ENCODE measurements at regions not wholly inside any gene's neighbourhood (a gene's known extent, or its start where the extent isn't known, plus 50 kb on each side); places are given as distances from the start of the nearest gene placed in this dataset.

- POLR2A ChIA-PET = no interaction called here
- Histone ChIP-seq H3K79me2 (ENCODE audit: insufficient read depth, low read length) (no peaks in the 10 kb centered on the region), H3K27me3 (ENCODE audit: insufficient read depth, low read length) (no peaks in the 10 kb centered on the region), H3K36me3 (ENCODE audit: control insufficient read depth in 1 of 2, insufficient read depth in 2 of 2, low read length in 2 of 2) (no peaks in the 10 kb centered on the region), H3K4me3 (replicated peaks in 1 of 2; ENCODE audit: low read depth in 1 of 2, low read length in 2 of 2) (no peak overlapping the region), H3K9me3 (ENCODE audit: control insufficient read depth in 1 of 2, insufficient read depth in 1 of 2, low read depth in 1 of 2, low read length in 2 of 2) (no peaks in the 10 kb centered on the region), H4K20me1 (ENCODE audit: insufficient read depth) (no peaks in the 10 kb centered on the region), H2AFZ (ENCODE audit: low read depth, low read length, poor library complexity, severe bottlenecking) (no peak overlapping the region), H3K9me2 (ENCODE audit: insufficient read depth) (no peaks in the 10 kb centered on the region), H3K4me1 (ENCODE audit: control insufficient read depth in 1 of 2, insufficient read depth in 2 of 2, low read length in 2 of 2) (peaks cover 0 to 10% of the 10 kb centered on the region in 2 experiments; a peak in 1 of 4 replicates), H3K4me2 (ENCODE audit: low read length) (no peak overlapping the region), H3K9ac (ENCODE audit: low read length) (no peak overlapping the region), H3K27ac (ENCODE audit: low read depth, low read length) (no peak overlapping the region)
- RAD21 ChIA-PET (ENCODE audit: low non-redundant PET in 1 of 2, low total read pairs in 2 of 2, uncharacterized antibody in 2 of 2, unreplicated experiment in 2 of 2) = no interaction called here
- CTCF ChIA-PET = no interaction called here
- intact Hi-C loops (cut with micrococcal nuclease) = no loop called here
- ATAC-seq (no peak), DNase-seq (ENCODE audit: low read depth, low spot score) (no peak)
- no TSS peak for BruUV-seq (replicated peaks)
- TF ChIP-seq POLR2AphosphoS5 (IDR thresholded peaks at IDR 0.05; ENCODE audit: low read depth, low read length) = no peak
These were observed 50.3 kb downstream of the PTGR3 start for GRCh38 chr18:75158465-75159237.

DNA sequence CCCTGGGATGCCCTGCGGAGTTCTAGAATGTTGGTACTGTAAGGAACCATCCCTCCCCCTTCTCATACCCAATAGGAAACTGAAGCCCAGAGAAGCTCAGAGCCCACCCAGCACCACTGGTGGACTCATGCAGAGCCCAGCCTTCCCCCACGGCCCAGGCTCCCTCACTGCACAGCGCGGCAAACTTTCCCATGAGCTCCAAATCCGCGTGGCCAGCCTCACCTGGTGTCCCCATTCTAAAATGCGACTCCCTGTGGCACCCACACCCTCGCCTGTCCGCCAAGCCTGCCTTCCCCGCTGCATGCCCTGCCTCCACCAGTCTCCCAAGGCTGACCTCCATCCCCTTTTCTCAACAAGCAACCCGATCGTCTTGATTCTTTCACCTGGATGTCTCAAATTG lies 51.1 kb downstream of the PTGR3 start:
- intact Hi-C loops (cut with micrococcal nuclease) = no loop called here
- no TSS peak for BruUV-seq (replicated peaks)
- no peak for DNase-seq (ENCODE audit: low read depth, low spot score)
- RAD21 ChIA-PET (ENCODE audit: low non-redundant PET in 1 of 2, low total read pairs in 2 of 2, uncharacterized antibody in 2 of 2, unreplicated experiment in 2 of 2) = no interaction called here
- H3K9me2 ChIP-seq (ENCODE audit: insufficient read depth) = no peaks in the 10 kb centered on the region
- H2AFZ ChIP-seq (ENCODE audit: low read depth, low read length, poor library complexity, severe bottlenecking) = no peak overlapping the region
- H3K9me3 ChIP-seq (ENCODE audit: control insufficient read depth in 1 of 2, insufficient read depth in 1 of 2, low read depth in 1 of 2, low read length in 2 of 2) = no peaks in the 10 kb centered on the region
- H3K4me1 ChIP-seq (ENCODE audit: control insufficient read depth in 1 of 2, insufficient read depth in 2 of 2, low read length in 2 of 2) = peaks cover 0 to 10% of the 10 kb centered on the region in 2 experiments; a peak in 1 of 4 replicates
- no peak overlapping the region for H3K27ac ChIP-seq (ENCODE audit: low read depth, low read length)
- H3K27me3 ChIP-seq (ENCODE audit: insufficient read depth, low read length) = no peaks in the 10 kb centered on the region
- H3K4me3 ChIP-seq (replicated peaks in 1 of 2; ENCODE audit: low read depth in 1 of 2, low read length in 2 of 2) = no peak overlapping the region
- ATAC-seq = no peak
- no peaks in the 10 kb centered on the region for H3K36me3 ChIP-seq (ENCODE audit: control insufficient read depth in 1 of 2, insufficient read depth in 2 of 2, low read length in 2 of 2)
- no peak overlapping the region for H3K9ac ChIP-seq (ENCODE audit: low read length)
- TF ChIP-seq ZFX (IDR thresholded peaks at IDR 0.05) = no peak
- TF ChIP-seq JUND (IDR thresholded peaks at IDR 0.05) = no peak
- TF ChIP-seq, protein P1, sequence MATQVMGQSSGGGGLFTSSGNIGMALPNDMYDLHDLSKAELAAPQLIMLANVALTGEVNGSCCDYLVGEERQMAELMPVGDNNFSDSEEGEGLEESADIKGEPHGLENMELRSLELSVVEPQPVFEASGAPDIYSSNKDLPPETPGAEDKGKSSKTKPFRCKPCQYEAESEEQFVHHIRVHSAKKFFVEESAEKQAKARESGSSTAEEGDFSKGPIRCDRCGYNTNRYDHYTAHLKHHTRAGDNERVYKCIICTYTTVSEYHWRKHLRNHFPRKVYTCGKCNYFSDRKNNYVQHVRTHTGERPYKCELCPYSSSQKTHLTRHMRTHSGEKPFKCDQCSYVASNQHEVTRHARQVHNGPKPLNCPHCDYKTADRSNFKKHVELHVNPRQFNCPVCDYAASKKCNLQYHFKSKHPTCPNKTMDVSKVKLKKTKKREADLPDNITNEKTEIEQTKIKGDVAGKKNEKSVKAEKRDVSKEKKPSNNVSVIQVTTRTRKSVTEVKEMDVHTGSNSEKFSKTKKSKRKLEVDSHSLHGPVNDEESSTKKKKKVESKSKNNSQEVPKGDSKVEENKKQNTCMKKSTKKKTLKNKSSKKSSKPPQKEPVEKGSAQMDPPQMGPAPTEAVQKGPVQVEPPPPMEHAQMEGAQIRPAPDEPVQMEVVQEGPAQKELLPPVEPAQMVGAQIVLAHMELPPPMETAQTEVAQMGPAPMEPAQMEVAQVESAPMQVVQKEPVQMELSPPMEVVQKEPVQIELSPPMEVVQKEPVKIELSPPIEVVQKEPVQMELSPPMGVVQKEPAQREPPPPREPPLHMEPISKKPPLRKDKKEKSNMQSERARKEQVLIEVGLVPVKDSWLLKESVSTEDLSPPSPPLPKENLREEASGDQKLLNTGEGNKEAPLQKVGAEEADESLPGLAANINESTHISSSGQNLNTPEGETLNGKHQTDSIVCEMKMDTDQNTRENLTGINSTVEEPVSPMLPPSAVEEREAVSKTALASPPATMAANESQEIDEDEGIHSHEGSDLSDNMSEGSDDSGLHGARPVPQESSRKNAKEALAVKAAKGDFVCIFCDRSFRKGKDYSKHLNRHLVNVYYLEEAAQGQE (IDR thresholded peaks at IDR 0.05; ENCODE audit: low read depth) = no peak
- H3K79me2 ChIP-seq (ENCODE audit: insufficient read depth, low read length) = no peaks in the 10 kb centered on the region
- POLR2A ChIA-PET = no interaction called here
- no peak overlapping the region for H3K4me2 ChIP-seq (ENCODE audit: low read length)
- H4K20me1 ChIP-seq (ENCODE audit: insufficient read depth) = no peaks in the 10 kb centered on the region
- CTCF ChIA-PET = no interaction called here
